GM18508 (cell line): ENCODE measurements at regions not wholly inside any gene's neighbourhood (a gene's known extent, or its start where the extent isn't known, plus 50 kb on each side); places are given as distances from the start of the nearest gene placed in this dataset.
"Not testable (repeated sequence)": the region's sequence is repeated elsewhere in the genome, so short reads cannot be mapped to it uniquely, and the experiment has no call there.

ENCODE experiments used
- ATAC-seq: cut with Tn5 transposase; IDR thresholded peaks from one replicate; pipeline ENCODE4 v1.9.1; 2021; ENCODE audit warnings: moderate number of reproducible peaks; ENCODE audit not compliant: insufficient read depth, unreplicated experiment

DNA sequence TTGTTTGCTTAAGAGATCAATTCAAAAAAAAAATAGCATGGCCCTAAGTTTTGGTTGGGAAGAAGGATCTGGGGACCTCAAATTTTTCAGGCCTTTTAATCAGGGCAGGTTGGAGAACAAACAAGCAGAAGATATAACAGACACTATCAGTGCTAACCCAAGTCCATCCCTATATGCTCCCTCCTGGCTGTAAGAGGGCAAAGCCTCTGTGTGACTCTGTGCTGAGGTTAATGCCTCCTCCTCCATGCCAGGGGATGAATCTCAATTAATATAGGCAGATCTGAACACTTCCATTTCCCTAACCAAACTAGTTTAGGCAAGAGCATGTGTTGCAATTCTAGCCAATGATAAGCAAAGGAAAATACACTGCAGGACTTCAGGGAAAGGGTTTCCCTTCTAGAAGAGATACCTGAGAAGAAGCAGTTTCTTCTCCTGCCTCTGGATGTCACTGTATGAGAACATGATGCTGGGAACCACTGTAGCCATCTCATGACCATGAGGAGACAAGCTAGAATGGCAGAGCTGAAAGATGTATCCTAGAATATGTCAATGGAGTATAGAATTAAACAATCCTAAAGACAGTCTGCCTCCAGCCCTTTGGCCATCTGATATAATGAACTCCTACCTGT is 76.0 kb downstream of the CHD9NB start:
- peak; percentile 65 for ATAC-seq

DNA sequence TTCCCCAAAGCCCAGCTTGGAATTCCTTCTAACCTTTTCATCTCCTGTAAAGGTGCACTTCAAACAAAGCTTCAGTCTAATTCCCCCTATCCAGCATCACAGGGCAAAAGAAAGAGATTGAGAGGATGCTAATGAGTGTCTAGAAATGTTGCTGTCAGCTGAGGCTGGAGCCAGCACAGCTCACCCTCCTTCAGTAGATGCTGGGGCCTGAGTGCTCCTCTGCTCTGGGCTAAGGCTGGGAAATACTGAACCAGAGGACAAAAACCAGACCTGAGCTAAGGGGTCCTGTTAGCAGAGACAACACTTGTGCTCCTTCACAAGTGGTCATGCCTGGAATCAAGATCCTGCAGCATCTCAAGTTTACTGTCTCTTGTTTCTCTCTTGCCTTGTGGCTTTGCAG is 85.0 kb downstream of the CHD9NB start:
- ATAC-seq = no peak

DNA sequence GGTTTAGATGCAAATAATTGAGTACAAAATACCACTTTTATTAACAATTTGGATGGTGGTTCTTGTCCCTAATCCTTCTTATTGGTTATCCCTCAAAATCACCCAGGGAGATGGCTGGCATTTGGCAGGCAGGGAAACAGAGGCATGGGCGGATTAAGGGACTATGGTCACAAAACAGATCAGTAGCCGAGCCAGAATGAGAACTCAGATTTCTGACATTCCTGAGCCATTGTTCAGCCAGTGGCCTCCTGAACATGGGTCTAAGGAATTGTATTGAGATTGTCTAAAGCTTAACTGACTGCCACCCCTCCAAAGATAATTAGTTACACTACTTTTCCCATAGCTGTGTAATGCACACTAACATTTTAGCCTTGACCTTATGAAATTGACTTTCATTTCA is 88.4 kb downstream of the CHD9NB start:
- no peak for ATAC-seq

DNA sequence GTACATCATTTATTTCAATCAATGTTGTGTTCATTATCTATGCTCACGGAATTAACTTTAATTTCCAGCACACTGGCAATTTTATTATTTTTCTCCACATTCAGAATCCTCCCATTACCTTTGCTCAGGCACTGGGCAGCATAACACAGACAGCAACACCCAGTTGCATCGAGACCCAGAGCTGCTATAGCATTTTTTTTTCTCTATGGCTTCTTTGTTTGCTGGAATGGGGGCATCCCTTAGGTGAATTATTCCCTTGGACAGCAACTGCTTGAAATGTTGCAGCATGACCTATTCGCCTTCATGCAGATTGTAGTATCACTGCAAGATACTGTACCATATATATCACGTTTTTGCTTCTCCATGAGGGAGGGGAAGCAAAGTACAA is 88.8 kb downstream of the CHD9NB start:
- no peak for ATAC-seq

DNA sequence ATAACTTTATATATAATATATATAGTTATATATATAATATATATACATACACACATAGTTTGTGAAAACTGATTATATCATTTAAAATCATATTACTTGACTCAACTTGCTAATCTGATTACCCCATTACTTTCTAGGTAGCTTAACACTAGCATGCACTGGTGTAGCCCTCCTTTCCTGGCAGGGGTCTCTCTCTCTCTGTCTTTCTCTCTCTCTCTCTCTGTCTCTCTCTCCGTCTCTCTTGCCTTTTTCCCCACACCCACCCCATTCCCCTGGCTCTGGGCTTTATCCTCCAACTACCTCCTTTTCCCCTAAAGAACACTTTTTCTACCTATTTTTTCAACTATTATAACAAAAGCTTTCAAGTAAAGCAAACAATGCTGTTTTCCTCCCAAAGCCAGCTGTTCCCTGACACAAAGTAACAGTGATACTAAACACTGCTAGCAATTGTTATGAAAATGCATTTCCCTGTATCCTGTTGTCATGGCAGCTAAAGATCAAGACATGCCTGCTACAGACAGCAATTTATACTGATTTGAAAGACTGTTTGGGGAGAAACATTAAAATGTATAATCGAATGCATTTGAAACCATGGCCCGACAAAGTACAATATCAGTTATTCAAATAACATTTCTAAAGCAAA is 89.4 kb downstream of the CHD9NB start:
- no peak for ATAC-seq

DNA sequence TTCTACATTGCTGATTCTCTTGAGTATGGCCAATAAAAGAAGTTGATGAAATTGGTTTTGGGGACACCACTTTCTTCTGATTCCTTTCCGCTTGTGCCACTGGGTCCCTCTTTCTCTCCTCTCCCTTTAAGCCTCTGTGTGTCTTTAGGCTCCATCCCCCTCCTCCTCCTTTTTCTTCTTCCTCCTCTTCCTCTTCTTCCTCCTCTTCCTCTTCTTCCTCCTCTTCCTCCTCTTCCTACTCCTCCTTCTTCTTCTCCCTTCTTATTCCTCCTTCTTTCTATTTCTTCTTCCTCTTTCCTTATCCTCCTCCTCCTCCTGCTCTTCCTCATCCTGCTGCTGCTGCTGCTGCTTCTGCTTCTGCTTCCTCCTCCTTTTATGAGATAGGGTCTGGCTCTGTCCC is 93.7 kb downstream of the CHD9NB start:
- ATAC-seq = no peak

DNA sequence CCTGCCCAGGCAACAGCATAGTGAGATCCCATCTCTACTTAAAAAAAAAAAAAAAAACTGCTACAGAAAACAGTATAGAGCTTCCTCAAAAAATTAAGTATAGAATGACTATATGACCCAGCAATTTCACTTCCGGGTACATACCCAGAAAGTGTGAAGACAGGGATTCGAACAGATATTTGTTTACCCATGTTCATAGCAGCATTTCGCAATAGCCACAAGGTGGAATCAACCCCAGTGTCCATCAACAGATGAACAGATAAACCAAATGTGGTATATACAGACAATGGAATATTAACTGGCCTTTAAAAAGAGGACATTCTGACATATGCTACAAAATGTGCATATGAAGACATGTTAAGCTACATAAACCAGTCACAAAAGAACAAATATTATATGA is 95.5 kb downstream of the CHD9NB start:
- no peak for ATAC-seq

DNA sequence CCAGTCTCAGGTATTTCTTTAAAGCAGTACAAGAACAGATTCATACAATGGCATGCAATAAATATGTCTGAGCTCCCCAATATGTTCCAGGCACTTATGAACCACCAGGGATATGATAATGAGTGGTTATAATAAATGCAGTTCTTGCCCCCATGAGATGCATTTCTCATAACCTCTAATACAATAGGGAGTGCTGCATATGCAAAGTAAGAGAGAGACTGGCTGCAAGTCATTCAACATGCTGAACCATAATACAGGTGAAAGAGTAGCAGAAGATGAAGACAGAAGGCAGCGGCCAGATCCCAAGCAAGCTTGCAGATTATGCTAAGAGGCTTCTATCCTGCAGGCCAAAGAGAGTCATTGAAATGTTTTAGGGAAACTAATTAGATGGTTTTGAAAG is 96.7 kb downstream of the CHD9NB start:
- ATAC-seq = no peak

DNA sequence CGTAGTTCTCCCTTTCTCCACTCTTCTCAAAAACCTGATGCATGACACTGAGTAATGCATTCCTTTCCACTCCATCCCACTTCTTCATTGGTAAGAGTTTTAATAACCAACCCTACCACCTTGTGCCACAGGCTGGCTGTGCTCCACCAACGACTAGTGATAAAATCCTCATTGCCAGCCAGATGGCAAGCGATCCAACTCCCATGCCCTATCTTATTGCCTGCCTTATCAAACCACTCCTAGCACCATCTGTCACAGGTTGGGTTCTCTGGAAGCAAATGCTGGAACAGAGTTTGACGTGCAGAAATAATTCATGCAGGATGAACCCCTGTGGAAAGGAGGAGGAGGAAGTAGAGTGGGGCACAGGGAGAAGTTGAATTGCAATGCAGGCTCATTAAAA is 99.5 kb downstream of the CHD9NB start:
- no peak for ATAC-seq

DNA sequence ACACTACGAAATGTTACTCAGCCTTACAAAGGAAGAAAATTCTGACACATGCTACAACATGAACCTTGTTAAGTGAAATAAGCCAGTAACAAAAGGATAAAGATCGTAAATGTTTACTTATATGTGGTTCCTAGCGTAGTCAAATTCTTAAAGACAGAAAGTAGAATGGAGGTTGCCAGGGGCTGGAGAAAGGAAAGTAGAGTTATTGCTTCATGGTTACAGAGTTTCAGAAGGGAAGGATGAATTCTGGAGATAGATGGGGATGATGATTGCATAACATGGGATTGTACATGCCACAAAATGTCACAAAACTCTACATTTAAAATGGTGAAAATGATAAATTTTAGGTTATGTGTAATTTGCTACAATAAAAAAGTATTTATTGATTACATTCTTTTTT is 103.8 kb downstream of the CHD9NB start:
- ATAC-seq = no peak

DNA sequence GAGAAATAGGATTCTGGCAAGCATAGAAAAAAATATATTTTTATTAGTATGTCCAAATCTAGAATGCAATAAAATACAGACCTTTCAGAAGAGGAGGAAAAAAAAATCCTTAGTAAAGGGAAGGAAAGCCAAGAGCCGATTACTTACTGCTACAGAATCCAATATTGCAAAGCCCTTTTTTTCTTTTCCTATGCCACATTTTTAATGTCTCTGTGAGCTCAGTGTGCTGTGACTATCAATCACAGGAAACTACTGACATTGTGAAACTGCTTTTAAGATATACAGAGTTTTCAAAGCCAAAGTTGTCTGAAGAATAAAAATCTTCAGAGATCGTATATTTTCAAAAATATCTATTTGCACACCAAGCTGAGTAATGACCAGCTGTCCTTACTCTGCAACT is 120.4 kb downstream of the CHD9NB start:
- no peak for ATAC-seq

DNA sequence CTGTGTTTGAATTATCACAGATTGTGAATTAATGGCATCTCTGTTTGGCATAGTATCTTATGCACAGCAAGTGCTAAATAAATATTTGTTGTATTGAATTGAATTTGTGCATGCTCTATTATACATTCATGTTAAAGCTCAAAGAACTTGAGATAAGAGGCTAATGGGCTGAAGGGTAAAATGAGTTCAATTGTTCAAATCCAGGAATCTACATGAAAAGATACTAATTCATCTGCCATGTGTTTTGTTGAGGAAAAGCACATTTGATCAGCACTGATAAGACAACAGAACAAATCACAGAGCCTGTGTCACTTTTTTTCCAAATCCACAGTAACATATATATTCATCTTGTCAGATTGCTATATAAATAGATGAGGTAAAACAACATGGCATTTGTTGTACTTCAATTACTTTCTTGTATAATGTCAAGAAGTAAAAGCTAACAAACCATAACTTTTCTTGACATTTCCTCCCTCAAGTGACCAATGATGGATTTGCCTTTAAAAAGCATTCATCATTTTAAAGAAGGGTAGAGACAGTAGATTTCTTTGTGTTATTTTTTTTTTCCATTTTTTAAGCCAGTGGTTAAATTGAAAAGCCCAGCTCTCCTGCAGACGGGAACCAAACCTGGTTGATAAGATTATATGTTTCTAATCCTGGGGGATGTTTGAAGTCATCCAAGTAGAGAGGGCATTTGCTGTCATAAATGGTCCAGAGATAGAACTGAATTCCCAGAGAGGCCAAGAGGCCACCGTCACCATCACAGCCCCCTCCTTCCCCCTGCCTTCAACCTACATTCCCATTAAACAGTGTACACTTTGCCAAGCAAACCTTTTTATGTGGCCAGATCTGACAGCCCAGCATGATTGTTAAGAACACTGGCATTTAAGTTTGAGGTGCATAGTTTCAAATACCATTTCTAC is 123.0 kb downstream of the CHD9NB start:
- no peak for ATAC-seq

DNA sequence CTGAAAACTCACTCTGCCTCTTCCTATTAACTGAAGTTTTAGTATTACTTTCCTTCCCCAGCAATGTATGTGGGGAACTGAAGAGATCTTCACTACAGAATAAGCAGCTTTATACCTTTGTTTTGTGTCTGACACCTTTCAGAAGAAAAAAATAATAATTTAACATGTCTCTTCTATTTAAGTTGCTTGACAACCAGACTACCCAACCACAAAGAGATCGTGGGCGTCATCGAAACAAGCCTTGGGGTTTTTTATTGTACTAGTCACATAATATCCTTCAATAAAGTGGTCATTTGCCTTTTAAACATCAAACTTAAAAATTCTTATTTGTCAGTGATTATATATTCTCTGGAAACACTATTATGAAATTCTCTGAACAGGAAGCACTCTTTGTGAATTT is 123.7 kb downstream of the CHD9NB start:
- ATAC-seq = no peak

DNA sequence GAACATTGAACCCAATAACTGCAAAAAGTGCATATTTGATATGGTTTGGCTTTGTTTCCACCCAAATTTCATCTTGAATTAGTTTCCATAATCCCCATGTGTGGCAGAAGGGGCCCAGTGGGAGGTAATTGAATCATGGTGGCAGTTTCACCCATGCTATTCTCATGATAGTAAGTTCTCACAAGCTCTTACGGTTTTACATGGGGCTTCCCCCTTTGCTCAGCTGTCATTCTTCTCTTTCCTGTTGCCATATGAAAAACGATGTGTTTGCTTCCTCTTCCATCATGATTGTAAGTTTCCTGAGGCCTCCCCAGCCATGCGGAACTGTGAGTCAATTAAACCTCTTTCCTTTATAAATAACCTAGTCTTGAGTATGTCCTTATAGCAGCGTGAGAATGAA is 127.6 kb downstream of the CHD9NB start:
- no peak for ATAC-seq

DNA sequence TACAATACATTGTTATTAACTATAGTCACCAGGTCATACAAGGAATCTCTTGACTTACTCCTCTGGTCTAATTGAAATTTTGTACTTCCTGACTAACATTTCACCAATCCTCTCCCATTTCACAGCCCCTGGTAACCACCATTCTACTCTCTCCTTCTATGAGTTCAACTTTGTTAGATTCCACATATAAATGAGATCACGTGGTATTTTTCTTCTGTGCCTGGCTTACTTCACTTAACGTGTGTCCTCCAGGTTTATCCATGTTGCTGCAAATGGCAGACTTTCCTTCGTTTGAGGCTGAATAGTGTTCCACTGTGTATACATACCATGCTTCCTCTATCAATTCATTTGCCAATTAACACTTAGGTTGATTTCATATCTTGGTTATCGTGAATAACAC is 128.5 kb downstream of the CHD9NB start:
- no peak for ATAC-seq

DNA sequence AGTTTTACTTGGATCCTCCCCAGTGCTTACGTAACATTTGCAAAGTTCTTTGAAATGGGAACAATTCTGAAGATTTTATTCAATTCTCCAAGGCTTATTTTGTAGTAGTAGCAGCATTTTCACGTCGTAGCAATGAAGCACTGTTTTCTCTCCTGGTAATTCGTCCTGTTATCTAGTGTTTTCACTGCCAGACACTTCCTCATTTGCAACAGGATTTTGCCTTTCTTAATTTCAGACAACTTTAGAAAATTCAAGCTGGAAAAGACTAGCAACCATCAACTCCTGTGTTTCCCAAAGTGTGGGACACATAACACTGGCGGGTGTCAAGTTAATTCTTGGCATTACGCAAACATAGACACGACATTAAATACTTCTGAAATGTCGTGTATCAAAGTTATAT is 131.6 kb downstream of the CHD9NB start:
- ATAC-seq = no peak

DNA sequence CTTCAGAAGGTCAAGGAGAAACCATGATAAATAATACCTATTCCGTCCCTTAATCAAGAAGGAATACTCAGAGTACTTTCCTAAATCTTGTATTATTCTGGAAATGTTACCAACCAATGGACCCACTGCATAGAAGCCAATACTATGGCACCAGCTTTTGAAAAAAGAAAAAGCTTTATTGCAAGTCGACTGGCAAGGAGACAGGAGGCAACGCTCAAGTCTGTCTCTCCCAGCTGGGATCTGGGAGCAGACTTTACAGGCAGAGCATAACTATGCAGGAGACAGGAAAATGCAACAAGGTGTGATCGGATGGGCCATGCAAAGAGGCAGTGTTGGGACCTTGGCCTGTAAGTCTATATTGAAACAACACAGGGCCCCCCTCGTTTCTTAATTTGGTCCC is 132.4 kb downstream of the CHD9NB start:
- ATAC-seq = no peak

DNA sequence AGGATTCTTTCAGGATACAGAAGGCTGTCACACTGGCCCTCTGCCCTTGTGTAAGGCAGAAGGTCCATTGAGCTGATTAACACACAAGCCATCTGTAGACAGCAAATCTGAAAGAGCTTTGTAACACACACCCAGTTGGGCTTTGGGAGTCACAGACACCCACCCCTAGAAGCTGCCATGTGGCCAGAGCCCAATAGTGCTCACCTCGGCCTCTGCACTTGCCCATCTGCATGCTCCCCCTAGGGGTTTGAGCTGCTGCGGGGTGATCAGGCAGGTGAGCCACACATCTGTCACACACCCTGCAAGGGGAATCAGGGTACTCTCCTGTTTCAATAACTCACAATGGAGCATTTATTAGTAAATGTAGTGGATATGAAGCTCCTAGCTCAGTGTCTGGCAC is 138.3 kb downstream of the CHD9NB start:
- ATAC-seq = no peak

DNA sequence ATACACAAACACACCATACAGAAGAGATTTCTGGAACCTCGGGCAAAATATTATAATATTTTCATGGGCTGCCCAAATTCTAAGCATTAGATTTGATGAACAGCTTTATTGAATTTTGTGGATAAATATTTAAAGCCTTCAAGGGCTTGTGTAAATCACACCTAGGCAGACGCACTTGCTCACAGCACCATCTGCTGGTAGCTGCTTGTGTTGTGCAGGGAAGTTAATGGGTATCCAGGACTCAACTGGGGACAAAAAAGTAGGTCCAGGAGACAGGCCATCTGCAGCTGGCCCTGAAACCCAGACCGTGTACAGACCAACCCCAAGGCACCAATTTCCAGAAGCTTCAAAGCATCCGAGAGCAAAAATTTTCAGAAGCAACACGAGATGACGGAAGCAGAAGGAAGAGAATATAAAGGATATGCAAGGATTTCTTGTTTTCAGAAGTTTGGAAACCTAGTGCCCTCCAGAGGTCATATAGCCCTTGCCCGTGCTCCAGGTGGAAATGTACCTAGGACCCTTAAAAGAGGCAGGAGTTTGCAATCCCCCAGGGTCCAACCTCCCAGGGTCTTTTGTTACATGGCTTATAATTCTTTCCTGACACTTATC is 140.0 kb downstream of the CHD9NB start:
- no peak for ATAC-seq

DNA sequence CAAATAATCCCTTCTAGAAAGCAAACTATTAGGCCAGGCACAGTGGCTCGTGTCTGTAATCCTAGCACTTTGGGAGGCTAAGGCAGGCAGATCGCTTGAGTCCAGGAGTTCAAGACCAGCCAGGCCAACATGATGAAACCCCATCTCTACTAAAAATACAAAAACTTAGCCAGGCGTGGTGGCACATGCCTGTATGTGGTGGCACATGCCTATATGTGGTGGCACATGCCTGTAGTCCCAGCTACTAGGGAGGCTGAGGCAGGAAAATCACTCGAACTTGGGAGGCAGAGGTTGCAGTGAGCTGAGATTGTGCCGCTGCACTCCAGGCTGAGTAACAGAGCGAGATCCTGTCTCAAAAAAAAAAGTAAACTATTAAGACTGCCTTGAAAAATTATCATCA is 144.6 kb downstream of the CHD9NB start:
- ATAC-seq = not testable (repeated sequence)

DNA sequence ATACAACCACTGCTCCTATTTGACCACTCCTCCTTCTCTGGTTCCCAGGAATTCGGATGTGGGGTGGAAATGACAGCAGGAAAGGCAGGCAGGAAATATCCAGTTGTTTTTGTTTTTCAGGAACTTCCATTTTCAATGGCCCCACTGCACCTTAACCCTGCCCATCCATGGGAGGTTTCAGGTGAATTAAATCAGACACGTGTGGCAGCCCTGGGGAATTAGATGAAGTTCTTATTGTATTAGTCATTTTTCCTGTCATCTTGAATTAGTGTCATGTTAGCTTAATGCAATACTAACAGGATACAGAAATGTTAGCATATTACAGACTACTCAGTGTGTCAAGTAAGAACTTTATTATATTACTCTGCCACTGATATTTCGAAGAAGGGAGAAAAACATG is 146.4 kb downstream of the CHD9NB start:
- no peak for ATAC-seq
